ENCODE measurements at regions not wholly inside any gene's neighbourhood (a gene's known extent, or its start where the extent isn't known, plus 50 kb on each side); places are given as distances from the start of the nearest gene placed in this dataset.
"Not testable (repeated sequence)": the region's sequence is repeated elsewhere in the genome, so short reads cannot be mapped to it uniquely, and the experiment has no call there.

DNA sequence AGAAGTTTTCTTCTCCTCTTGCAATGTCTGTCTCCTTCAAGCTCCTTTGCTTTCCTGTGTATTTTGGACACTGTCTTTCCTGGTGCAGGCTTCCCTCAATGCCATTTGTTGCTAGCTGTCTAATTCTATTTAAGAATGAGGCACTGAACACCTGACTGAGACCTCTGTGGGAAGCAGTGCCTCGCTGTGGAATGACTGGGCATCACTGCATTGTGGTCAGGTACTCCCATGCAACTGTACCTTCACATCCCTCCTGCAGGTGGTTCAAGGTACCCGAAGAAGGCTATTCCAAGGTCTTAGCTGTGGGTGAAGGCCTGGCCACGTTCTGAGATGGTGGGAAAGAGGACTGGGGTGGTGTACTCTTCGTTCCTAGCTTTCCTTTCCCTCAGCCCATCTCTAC lies 152.8 kb upstream of the CTAGE1 start:
- no peak for DNase-seq

DNA sequence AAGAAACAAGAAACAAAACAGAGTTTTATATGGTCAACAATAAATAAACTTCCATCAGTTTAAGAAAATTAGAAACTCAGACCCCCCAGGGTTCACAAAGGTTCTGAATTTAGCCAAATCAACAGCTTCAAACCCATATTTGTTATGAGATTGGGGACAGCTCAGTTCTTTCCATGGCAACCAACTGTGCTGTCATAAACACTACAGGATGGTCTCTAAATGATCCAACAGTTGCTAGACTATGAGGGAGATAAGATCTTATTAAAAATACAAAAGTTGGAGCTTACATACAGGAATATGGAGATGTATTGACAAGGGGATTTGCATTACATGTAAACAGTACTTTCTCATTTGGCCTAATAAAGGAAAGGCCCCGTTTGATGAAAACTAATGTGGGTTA lies 154.6 kb upstream of the CTAGE1 start:
- no peak for DNase-seq

DNA sequence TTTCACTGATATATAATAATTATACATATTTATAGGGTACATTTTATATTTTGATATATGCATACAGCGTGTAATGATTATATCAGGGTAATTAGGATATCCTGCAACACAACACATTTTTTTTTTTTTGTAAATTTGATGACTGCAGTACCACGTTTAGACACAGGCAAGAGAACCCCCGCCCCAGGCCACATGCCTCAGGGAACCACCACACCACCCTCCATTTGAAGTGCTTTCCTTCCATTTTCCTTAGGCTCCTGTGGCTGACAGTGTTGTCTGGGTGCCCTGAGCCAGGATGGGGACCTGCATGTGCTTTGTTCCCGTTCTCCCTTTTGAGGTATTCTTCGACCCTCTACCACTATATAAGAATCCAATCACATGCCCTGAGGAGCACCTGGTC lies 161.6 kb upstream of the CTAGE1 start:
- DNase-seq: no peak

DNA sequence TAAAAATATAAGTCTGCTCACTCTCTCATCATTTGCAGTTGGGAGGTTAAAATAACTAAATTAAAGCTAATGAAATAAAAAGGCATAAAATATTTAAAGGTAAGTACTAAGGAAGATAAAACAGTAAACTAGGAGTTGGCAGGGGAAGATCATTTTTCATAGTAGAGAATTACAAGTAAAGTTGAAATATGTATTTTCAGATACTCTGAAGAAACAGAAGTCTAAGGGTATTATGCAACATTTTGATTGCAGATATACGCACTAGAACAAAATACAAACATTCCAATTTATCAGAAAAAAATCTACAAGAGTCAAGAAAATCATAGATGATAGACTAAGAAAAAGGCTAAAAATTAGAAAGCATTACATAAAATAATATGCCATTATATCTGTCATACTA lies 167.6 kb upstream of the CTAGE1 start:
- no peak for DNase-seq

DNA sequence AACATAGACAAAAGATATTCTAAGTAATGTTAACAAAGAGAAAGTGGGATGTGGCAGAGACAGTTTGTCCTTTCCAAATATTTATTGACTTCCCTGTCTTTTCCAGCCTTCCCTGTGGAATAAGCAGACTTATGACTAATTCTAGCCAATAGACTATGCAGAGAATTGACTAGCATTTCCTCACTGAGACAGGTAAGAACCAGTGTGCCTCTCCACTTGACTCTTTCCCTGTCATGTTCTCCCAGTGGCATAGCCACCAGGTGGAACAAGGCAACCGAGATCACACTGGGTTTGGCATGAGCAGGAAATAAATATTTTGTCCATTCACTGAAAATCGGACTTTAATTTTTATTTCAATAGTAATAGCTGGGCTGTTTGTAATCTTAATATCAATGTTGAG lies 168.1 kb upstream of the CTAGE1 start:
- no peak for DNase-seq

DNA sequence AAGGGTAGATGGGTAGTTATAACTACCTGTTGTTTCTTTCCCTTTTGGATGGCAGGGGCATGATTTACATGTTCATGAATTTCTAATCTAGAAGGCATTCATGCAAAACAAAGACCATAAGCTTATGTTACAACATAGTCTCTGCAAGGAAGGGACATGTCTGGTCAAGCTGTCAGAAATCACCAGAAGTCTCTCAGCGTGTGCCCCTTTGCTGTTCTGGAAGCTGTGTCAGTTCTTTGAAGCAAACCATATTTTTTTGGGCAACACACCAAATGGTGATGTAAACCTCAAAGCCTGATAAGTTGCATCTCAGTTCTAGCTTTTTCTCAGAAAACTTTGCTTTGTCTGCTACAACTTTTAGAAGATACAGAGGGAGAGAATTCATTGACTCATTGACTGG lies 173.5 kb upstream of the CTAGE1 start:
- no peak for DNase-seq

DNA sequence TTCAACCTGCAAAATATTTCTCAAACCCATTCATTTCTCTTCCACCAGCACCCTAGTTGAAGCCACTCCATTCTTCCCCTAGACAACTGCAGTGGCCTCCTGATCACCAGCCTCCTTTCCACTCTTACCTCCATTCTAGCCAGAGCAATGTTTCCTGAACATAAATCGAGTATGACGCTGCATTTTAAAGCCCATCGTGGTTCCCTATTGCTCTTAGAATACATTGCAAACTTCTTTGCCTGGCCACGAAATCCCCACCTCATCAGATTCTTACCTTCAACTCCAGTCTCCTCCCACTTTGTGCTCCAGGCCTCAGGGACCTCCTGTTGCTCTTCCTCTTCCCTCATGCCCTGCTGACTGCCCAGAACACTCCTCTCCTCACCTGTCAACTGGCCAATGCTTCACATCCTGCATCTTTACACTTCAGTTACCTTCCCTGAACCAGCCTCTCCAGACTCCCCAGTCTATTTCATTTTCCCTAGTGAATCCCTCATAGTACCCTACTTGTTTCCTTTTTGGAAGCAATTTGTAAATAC lies 176.5 kb upstream of the CTAGE1 start:
- DNase-seq: no peak

DNA sequence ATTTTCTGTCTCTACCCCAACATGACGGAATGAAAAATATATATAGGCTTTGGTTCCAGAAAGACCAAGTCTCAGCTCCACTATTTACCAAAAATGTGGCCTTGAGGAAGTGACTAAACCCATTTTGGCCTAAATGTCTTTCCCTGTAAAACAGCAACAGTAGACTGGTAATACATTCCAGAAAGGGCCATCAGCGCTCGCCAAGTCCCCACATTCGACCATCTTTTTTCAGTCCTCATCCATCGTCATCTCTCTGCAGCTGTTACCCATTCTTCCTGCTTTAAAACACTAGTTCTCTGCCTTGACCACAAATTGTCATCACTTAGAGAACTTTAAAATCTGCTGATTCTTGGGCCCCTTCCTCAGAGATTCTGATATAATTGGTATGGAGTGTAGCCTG lies 183.8 kb upstream of the CTAGE1 start:
- DNase-seq: no peak

DNA sequence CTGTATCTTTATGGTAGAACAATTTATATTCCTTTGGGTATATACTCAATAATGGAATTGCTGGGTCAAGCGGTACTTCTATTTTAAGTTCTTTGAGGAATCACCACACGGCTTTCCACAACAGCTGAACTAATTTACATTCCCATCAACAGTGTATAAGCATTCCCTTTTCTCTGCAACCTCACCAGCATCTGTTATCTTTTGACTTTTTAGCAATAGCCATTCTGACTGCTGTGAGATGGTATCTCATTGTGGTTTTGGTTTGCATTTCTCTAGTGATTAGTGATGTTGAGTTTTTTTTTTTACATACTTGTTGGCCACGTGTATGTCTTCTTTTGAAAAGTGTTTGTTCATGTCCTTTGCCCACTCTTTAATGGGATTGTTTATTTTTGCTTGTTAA lies 184.7 kb upstream of the CTAGE1 start:
- not testable (repeated sequence) for DNase-seq

DNA sequence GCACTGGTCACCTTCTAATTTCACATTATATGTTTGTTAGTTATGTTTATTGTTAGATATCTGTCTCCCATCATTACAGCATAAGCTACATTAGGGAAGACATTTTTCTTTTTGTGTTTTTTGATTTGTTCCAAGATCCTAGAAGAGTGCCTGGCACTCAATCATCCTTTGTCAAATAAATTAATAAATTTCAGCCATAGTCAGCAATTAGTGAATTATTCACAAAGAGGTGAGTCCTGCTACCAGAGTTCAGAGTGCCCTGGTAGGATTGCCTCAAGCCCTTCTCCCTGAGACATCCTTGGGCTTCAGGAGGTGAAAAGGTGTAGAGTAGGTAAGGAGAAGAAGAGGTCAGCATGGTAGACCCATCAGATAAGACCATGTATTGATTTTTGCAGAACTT lies 186.2 kb upstream of the CTAGE1 start:
- DNase-seq: no peak

DNA sequence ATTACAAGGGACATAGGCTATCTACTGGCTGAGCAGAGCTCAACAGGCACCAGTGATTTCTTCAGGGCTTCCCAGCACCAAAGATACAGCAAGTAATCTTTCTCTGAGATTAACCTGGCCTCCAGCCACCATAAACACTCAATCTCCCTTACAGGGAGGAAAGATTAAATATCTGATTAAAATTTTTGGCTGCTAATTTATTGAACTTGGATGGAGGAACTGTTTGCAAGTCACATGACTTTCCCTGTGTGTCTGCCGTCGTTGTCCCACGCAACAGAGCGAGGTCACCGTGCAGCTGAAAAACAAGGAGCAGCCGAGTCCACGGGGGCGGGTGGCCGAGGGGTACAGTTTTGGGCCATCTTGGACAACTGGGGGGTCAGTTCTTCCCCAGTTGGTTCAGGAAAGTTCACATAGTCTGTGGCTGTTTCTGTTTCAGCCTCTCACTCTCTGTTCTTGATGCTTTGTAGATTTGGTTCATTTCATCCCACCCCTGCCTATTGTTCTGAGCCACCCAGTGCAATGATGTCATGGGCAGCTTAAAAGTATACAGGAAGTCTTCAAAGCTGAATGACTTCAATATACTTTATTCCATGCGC lies 186.8 kb upstream of the CTAGE1 start:
- no peak for DNase-seq

DNA sequence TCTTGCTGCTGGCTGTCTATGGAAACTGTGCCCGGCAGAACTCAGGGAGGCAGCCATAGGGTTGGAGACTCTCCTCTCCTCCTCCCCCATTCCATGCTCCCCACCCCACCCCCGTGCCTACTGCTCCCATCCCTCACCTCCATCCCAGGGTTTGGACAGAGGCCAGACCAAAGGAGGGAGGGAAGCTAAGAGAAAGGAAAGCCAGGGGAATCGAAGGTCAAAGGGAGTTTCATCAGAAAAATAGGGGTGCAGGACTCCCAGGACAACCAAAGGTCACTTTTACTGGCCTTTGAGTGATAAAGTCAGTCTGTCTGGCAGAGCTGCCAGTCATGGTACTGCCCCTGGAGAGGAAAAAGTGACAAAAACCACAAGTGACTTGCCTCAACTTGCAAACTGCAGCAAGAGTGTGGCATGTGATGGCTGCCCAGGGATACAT lies 187.3 kb upstream of the CTAGE1 start:
- no peak for DNase-seq

DNA sequence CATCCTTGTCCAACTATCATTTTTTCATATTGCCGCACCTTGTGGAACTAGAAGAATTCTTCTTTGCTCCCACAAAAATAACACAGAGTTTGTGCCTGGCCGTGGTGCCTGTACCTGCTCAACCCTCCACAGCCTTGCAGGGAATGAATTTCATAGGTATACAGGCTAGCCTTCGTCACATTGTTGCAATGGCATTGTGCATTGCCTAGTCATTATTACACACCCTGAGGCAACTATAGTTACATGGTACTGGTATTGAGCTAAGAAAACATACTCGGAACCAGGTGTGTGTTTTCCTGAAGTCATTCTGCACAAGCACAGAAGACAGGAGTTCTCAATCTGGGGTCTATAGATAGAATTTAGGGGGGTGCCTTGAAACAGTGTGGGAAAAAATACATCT lies 188.0 kb upstream of the CTAGE1 start:
- DNase-seq: no peak

DNA sequence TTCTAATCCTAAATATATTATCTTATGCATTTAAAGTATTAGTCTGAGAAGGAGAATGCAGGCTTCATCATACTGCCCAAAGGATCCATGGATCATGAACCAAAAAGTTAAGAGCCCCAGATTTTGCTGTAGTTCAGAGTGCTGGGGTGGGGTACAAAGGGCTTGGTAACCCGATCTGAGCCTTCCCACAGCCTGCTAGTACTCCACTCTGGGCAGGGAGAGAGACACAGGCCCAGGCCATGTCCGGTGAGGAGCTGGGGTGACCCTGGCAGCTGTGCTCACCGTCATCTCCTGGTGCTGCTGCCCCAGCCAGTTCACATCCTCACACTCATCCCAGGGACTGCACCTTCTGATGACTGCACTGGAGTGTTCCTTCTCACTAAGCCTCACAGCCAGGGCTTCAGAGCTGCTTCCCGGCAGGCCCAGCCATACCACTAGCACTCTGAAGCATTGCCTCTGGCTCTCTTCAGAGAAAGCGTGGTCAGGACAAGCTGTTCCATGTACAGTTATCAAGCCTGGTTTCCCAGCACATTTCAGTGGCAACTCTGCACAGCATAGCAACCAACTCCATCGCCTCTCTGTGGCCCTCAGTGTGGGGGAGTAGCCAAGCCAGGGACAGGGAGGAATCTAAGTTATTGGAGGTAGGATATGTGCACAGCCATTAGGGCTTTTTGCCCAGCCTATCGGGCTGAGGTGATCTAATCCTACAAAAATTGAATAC lies 189.0 kb upstream of the CTAGE1 start:
- no peak for DNase-seq

DNA sequence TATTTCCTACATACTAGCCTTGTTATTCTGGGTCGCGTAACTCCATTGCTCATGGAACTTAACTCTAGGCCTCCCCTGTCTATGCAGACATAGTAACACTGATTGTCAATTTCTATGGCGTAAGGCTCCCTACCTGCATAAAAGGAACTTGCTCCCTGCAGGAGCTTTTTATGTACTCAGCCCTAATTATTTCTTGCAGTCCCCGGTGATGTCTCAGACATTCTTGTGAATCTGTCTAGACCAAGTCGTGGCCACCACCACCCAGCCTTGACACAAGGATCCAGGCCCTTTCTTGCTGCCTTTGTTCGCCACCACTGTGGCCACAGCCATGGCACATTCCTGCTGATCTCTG lies 189.5 kb upstream of the CTAGE1 start:
- DNase-seq: no peak

DNA sequence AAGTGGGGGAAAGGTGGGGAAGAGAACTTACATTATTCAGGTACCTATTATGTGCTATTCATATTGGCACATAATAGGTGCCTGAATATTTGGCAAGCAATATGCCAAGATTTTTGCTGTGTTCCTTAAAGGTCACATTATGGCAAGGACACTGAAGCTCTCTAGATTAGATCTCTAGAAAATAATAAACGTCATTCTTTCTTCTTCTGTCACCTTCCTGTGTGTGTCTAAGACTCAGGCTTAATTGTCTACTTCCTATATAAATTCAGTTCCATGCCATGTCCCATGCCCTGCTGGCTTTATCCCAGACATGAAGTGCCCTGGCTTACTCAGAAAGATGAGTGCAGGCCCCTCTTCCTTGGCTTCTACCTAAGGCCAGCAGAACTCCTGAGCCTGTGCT lies 191.1 kb upstream of the CTAGE1 start:
- DNase-seq: no peak

DNA sequence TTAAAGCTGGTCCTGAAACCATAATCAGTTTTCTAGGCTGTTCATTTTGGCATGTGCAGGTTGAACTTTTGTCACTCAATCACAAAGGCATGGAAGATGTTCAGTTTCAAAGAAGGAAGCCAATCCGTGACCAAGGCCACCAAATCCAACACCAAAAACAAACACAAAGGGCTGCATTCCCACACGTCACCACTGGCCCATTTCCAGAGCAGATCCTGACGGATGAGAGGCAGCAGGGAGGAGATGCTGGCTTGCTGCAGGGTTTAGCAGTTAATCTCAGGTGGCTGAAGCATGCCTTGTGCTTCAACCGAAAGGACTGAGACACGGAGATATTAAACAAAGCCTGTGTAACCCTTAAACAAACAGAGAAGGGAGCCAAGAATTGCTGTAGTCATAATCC lies 191.9 kb upstream of the CTAGE1 start:
- no peak for DNase-seq

DNA sequence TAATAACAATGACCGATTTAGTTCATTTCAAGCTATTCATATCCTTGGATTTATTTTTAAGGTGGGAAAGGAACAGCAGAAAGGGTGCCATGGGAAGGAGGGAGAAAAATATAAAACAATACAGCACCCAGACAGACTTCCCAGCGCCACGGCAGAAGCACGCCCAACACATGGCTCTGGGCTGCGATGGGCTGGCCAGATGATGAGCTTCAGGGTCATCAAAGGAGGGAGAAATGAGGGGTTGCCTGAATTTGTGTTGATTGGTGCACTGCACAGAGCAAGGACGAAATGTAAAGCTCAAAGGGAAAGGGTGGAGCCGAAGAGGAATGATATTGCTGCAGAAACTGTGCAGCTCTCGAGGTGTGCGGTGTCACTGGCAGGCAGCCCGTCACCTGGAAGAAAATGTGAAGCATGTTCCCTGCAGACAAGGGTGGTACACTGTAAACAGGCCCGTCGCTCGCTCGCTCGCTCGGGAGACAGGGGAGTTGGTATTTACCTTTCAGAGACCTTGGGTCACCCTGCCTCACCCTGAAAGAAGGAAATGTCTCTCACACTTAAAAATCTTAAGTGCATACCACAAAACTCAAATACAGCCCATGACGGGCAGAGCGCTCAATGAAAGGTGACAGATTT lies 195.5 kb upstream of the CTAGE1 start:
- no peak for DNase-seq

DNA sequence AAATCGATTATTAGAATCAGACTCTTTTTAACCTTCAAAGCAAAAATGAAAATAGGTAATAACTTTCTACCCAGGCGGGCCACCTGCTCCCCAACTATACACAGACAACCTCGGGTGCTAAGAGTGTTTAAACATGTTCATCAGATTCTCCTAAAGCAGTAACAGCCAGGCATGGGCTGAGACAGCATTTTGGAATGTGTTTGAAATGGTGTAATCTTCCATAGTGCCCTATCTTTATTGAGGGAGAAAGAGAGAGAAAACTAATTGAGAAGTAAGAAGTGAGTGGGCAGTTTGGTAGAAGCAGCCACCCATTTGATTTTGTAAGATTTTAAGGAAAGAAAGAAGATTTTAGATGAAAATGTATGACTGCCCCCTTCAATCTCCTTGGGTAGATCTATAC lies 196.1 kb upstream of the CTAGE1 start:
- no peak for DNase-seq

DNA sequence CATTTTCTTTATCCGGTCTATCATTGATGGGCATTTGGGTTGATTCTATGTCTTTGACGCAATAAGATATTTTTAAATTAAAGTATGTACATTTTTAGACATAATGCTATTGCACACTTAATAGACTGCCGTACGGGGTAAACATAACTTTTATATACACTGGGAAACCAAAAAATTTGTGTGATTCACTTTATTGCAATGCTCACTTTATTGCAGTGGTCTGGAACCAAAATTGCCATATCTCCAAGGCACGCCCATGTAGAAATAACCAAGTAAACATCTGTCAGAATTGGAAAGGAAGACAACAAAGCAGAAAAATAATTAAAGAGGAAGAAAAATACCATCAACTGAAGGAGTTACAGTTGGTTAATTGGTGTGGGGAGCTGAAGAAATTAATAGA lies 205.8 kb upstream of the CTAGE1 start:
- DNase-seq: no peak

DNA sequence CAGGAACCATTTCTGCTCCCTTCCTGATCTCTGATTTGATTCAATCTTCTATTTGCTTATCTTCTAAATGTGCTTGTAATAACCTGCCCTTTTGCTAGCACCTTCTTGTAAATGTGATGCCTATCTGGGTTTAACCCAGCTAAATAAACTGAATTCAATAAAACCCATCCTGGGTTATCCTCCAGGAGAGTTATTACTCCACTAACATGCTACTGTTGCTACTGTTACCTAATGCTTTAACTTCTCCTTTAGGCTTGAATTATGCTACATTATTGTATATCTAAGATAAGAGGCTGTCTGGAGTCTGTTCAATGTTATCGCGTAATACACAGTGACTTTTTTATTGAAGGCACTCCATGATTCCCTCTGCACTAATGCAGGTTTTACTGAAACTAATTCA lies 206.5 kb upstream of the CTAGE1 start:
- DNase-seq: no peak

DNA sequence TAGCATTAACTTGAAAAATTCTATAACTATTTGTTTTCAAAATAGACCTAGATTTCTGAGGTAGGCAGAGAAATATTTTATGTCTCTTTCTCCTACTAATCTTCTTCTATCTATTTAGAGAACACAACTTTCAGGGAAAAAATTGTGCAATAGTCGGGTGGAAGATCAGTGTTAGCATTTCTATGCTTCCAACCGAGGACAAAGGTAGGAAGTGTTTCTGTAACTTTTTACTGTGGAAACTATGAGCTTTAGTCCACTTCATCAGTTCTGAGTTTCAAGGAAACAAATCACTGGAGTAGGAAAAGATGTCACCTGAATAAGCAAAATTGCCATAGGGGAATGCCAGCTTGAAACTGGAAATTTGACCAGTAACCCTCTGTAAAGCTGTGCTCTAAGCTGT lies 207.7 kb upstream of the CTAGE1 start:
- DNase-seq: no peak

DNA sequence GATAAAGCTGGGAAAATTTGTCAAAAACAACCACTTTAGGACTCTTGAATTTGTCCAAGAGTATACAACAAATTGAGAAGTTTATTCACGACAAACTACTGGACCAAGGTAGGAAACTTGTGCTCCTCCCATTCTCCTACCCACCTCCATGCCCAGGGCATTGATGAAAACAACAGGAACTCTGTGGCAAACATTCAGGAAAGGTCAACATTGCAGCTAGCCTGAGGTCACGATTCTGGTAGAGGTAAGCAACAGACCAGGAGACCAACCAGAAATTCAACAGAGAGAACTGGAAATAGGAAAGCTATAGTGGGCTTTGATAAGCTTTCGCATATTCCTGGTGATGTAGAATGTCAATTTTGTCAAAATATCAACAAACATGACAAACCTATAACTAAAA lies 209.1 kb upstream of the CTAGE1 start:
- no peak for DNase-seq

DNA sequence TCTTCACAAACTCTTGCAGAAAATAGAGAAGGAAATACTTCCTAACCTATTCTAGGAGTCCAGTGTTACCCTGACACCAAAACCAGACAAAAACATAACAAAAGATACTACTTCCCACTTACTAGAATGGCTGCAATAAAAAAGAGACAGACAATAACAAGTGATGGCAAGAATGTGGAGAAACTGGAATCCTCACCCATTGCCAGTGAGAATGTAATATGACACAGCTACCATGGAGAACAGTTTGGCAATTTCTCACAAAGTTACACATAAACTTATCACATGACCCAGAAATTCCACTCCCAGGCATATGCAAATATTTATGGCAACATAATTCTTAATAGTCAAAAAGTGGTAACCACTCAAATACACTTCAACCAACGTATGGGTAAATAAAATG lies 209.8 kb upstream of the CTAGE1 start:
- no peak for DNase-seq
